GM19238 (cell line): ENCODE measurements at regions not wholly inside any gene's neighbourhood (a gene's known extent, or its start where the extent isn't known, plus 50 kb on each side); places are given as distances from the start of the nearest gene placed in this dataset.
"Not testable (repeated sequence)": the region's sequence is repeated elsewhere in the genome, so short reads cannot be mapped to it uniquely, and the experiment has no call there.

Experiments
- DNase-seq: peaks from one replicate; pipeline ENCODE4 v3.0.0; 2011; ENCODE audit warnings: low spot score; ENCODE audit not compliant: insufficient read length

GRCh38 chr5:54884195-54884536 is 101.2 kb downstream of the ESM1 start:
- DNase-seq, result no peak

GRCh38 chr5:54883374-54884194 is 101.8 kb downstream of the ESM1 start:
- no peak for DNase-seq

GRCh38 chr5:54882841-54883240 is 102.6 kb downstream of the ESM1 start:
- no peak for DNase-seq

- no peak for DNase-seq
Measured at GRCh38 chr5:54882101-54882500, 103.3 kb downstream of the ESM1 start.

GRCh38 chr5:54881286-54882005 is 103.9 kb downstream of the ESM1 start:
- no peak for DNase-seq

- no peak for DNase-seq
Measured at GRCh38 chr5:54876976-54877375, 108.4 kb downstream of the ESM1 start.

DNA sequence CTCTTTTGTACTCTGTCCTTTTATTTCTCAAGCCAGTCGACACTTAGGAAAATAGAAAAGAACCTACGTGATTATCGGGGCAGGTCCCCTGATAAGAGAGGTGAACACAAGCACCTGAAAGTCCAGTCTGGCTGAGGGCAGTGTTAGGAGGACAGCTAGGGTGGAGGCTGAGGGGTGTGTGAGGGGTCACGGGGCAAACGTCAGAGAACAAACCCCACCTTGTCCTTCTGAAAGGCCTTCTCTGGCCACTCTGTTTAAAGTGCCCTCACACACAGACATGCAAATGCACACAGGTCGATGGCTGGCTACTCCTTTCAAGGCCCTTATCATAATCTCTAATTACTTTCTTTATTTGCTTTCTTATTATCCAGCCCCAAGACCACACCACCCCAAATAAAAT is 108.8 kb downstream of the ESM1 start:
- no peak for DNase-seq

GRCh38 chr5:54874337-54875021 is 110.9 kb downstream of the ESM1 start:
- DNase-seq, result no peak

- DNase-seq, result no peak
Measured at GRCh38 chr5:54873691-54874090, 111.7 kb downstream of the ESM1 start.

DNA sequence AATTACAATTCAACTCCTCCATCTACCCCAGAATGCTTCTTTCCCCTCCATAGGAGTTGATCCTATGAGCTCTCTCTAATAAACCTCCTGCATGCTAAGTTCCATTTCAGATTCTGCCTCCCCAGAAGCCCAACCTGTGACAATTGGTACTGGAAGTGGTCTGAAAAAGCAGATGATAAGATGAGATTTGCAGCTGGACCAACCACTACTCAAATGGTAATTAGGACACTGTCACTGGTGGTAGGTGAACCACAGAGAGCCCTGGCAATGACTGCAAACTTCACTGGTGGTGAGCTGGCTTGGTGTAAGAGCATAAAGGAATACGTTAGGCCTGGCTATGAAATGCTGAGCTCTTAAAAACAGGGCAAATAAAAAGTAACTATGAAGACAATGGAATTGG is 112.6 kb downstream of the ESM1 start:
- no peak for DNase-seq

DNA sequence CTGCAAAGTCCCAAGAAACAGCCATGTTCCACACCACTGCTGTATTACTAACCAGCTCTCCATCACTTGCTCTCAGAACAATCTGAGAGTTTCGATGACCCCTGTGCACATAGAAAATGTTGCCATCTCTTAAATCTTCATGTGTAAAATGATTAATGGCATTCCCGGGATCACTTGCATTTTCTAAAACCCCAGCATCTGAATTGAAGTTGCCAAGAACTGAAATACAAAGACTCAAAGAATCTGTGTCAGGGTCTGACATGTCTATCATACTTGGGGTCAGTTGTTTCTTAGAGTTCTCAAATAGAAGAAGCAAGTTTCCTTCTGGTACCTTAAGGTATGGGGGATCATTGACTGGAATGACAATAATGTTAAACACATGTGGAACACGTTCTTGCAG is 115.1 kb downstream of the ESM1 start:
- DNase-seq, result no peak

DNA sequence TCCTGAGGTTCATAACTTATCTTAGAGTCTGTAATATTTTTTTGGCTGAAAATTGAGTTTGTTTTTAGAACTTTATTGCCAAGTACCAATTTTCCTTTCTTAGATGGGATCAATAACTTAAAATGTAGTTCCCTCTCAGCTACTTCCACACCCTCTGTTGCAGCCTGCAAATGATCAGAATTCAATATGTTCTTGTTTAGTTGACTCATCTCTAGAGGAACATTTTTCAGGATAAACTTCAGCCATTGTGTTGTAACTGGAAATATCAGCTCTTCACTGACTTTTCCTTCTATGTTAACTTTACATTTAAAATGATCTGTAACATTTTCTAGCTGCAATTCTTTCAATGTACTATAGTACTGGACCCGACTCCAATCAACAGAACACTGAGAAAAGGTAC is 115.7 kb downstream of the ESM1 start:
- no peak for DNase-seq

DNA sequence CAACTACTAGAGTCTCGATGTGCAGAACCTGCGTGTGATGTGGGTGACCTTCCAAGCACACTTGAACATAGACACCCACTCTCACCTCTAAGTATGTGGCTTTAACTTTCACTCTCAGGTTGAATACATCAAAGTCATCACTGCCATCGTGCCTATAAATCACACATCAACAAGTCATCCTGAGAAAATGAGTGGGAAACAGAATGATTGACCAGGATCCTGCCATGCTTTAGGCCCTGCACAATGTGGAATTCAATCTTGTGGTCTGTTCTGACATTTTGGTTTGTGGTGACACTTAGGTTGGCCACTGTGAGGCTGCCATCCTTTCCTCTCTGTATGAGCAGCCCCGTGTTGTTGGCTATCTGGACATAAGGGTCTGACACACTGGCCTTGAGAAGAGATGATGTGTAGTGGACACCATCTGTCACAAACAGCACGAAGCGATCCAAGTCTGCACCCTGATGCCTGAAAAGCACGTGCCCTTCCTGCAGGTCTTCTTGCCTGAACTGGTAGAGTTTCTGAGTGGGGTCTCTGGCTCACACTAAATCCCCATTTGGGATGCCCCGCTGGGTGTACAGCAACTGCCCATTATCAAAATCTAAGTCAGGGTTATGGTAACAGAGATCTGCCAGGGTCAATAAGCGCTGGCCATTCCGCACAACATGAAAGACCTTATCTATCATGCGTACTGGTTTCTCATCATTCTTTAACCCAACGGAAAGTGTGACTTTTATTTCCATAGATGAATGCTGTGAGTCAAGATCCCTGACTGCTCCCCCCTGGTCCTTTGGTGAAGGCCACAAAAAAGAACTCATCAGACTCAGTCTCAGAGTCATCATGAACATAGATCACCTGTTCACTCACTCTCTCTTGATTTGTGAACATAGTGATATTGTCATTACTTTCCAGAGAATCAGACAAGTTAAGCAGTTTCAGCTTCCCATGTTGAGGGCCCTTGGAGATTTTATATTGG is 116.6 kb downstream of the ESM1 start:
- no peak for DNase-seq

GRCh38 chr5:54867310-54867944 is 118.0 kb downstream of the ESM1 start:
- DNase-seq, result no peak

DNA sequence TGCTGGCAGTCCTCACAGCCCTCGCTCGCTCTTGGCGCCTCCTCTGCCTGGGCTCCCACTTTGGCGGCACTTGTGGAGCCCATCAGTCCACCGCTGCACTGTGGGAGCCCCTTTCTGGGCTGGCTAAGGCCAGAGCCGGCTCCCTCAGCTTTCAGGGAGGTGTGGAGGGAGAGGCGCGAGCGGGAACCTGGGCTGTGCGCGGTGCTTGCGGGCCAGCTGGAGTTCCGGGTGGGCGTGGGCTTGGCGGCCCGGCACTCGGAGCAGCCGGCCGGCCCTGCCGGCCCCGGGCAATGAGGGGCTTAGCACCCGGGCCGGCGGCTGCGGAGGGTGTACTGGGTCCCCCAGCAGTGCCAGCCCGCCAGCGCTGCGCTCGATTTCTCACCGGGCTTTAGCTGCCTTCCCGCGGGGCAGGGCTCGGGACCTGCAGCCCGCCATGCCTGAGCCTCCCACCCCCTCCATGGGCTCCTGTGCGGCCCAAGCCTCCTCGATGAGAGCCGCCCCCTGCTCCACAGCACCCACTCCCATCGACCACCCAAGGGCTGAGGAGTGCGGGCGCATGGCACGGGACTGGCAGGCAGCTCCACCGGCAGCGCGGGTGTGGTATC is 120.4 kb downstream of the ESM1 start:
- not testable (repeated sequence) for DNase-seq

GRCh38 chr5:54862036-54862435 is 123.4 kb downstream of the ESM1 start:
- DNase-seq, result no peak

DNA sequence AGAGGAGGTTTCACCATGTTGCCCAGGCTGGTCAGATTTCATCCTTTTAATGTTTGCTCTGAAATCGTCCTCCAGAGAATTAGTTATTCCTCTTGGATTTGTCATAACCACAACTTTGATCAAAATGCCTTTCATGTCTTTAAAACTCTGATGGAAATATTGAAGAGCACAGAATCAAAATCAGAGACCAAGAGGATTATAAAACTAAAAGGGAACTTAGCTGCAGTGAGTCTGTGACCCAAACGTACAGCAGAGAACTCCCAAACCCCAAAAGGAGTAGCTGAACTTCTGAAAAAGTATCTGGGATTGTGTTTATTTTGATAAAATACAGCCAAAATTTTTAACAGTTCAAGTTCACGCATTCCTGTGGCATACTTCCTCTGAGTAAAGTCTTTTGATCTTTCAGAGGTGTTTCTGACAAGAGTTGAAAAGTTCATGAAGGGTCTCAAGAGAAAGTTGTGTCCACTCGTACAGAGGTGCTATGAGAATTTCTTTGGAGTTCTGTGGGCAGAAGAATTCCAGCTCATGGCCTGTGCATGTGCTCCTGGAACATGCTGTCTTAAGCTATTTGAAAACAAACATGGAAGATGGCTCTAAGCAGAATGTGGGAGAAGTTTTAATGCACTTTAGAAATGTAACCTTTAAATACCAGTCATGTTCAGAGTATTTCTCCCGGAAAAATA is 124.0 kb downstream of the ESM1 start:
- DNase-seq, result no peak

DNA sequence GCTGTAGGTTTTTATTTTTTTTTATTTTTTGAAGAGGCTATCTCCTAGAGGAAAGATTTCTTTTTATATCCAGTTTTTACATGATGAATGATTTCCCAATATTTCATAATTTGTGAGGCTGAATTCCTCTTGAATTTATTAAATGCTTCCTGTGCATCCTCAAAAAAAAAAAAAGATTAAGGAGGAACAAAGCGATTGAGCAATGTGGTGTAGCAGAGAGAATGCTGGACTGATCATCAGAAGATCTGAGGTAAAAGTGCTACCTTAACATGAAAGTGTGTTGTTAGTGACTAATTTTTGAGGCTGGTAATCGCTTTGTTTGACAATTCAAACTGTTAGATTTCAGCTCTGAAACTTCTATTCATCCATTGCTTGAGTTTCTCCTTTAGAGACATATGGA is 125.1 kb downstream of the ESM1 start:
- DNase-seq, result no peak

GRCh38 chr5:54859316-54859715 is 126.1 kb downstream of the ESM1 start:
- DNase-seq, result no peak
